Osteocyte (in vitro differentiated cells): ENCODE measurements at regions not wholly inside any gene's neighbourhood (a gene's known extent, or its start where the extent isn't known, plus 50 kb on each side); places are given as distances from the start of the nearest gene placed in this dataset.

Source experiments
- DNase-seq: peaks from one replicate; pipeline ENCODE4 v3.0.0; 2021; ENCODE audit warnings: mixed read lengths; ENCODE audit not compliant: unreplicated experiment; ENCODE audit errors: extremely low spot score
- H3K27ac Mint-ChIP-seq: one replicate; pipeline ENCODE4 v1.8.0; 2021; ENCODE audit warnings: mild to moderate bottlenecking, mixed read lengths; ENCODE audit not compliant: unreplicated experiment
- H3K27me3 Mint-ChIP-seq: one replicate; pipeline ENCODE4 v1.8.0; 2021; ENCODE audit warnings: mixed read lengths; ENCODE audit not compliant: unreplicated experiment
- H3K36me3 Mint-ChIP-seq: one replicate; pipeline ENCODE4 v1.8.0; 2021; ENCODE audit warnings: mixed read lengths; ENCODE audit not compliant: unreplicated experiment
- H3K4me1 Mint-ChIP-seq: one replicate; pipeline ENCODE4 v1.8.0; 2021; ENCODE audit warnings: mixed read lengths; ENCODE audit not compliant: unreplicated experiment
- H3K4me3 Mint-ChIP-seq: one replicate; pipeline ENCODE4 v1.8.0; 2021; ENCODE audit warnings: mild to moderate bottlenecking, moderate library complexity, mixed read lengths; ENCODE audit not compliant: unreplicated experiment
- H3K9me3 Mint-ChIP-seq: one replicate; pipeline ENCODE4 v1.8.0; 2021; ENCODE audit warnings: mixed read lengths; ENCODE audit not compliant: unreplicated experiment
- CTCF ChIP-seq: fragments of 200-600 bp; sonication (generic); IDR thresholded peaks from 2 replicates; pipeline ENCODE4 v1.5.0; 2021; ENCODE audit warnings: antibody characterized with exemption, mild to moderate bottlenecking, moderate library complexity

GRCh38 chr6:102407886-102408741 lies 1014.6 kb downstream of the GRIK2 start:
- H3K27ac Mint-ChIP-seq, result no peak overlapping the region
- no peaks in the 10 kb centered on the region for H3K4me1 Mint-ChIP-seq
- H3K4me3 Mint-ChIP-seq, result no peak overlapping the region
- no peaks in the 10 kb centered on the region for H3K9me3 Mint-ChIP-seq
- peaks cover 3% of the 10 kb centered on the region for H3K27me3 Mint-ChIP-seq
- no peaks in the 10 kb centered on the region for H3K36me3 Mint-ChIP-seq
- TF ChIP-seq CTCF, result no peak
- no peak for DNase-seq

- Mint-ChIP-seq H3K27ac (no peak overlapping the region), H3K4me1 (no peaks in the 10 kb centered on the region), H3K4me3 (no peak overlapping the region), H3K27me3 (peaks cover 3% of the 10 kb centered on the region), H3K36me3 (no peaks in the 10 kb centered on the region), H3K9me3 (no peaks in the 10 kb centered on the region)
- DNase-seq, result no peak
- TF ChIP-seq CTCF, result no peak
Measured at GRCh38 chr6:102405860-102406259, 1012.4 kb downstream of the GRIK2 start.

GRCh38 chr6:102402635-102403329 lies 1009.3 kb downstream of the GRIK2 start:
- no peak for TF ChIP-seq CTCF
- Mint-ChIP-seq H3K27me3 (no peaks in the 10 kb centered on the region), H3K27ac (no peak overlapping the region), H3K9me3 (no peaks in the 10 kb centered on the region), H3K4me3 (no peak overlapping the region), H3K36me3 (no peaks in the 10 kb centered on the region), H3K4me1 (no peaks in the 10 kb centered on the region)
- DNase-seq, result no peak

GRCh38 chr6:102398788-102399390 lies 1005.4 kb downstream of the GRIK2 start:
- no peak for TF ChIP-seq CTCF
- Mint-ChIP-seq H3K4me3 (no peak overlapping the region), H3K36me3 (no peaks in the 10 kb centered on the region), H3K27ac (no peak overlapping the region), H3K27me3 (no peaks in the 10 kb centered on the region), H3K4me1 (no peaks in the 10 kb centered on the region), H3K9me3 (peaks cover 6% of the 10 kb centered on the region)
- DNase-seq, result no peak

- peaks cover 7% of the 10 kb centered on the region for H3K4me1 Mint-ChIP-seq
- peaks cover 14% of the 10 kb centered on the region for H3K9me3 Mint-ChIP-seq
- no peaks in the 10 kb centered on the region for H3K36me3 Mint-ChIP-seq
- no peak for DNase-seq
- H3K4me3 Mint-ChIP-seq, result no peak overlapping the region
- no peaks in the 10 kb centered on the region for H3K27me3 Mint-ChIP-seq
- TF ChIP-seq CTCF, result no peak
- H3K27ac Mint-ChIP-seq, result no peak overlapping the region
Measured at GRCh38 chr6:102390541-102390940, 997.0 kb downstream of the GRIK2 start.
